ENCODE measurements at regions not wholly inside any gene's neighbourhood (a gene's known extent, or its start where the extent isn't known, plus 50 kb on each side); places are given as distances from the start of the nearest gene placed in this dataset.

DNA sequence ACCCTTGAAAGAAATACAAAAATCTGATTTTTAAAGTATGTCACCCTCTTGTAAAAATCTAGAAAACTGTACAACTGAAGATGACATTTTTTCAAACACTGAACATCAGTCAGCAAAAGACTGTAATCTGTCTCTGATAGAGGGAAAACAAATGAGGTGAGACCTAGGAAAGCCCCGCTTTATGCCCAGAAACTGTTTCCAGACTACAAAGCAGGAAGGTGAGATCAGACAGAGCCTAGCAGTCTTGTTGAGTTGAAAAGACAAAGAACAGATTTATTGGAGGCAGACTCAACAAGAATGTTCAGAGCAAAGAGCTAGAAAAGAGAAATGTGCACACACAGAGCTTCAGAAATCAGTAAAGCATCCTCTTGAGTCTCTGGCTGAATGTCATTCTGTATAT, 873.6 kb downstream of the LRFN5 start:
- TF ChIP-seq ZNF8 (CRISPR knock-in tag; IDR thresholded peaks at IDR 0.05), result no peak
- TF ChIP-seq TOX (CRISPR knock-in tag; IDR thresholded peaks at IDR 0.05; ENCODE audit: borderline replicate concordance), result no peak
- TF ChIP-seq ZNF70 (CRISPR knock-in tag; IDR thresholded peaks at IDR 0.05), result no peak
- TF ChIP-seq TCF4 (CRISPR knock-in tag; IDR thresholded peaks at IDR 0.05; ENCODE audit: borderline replicate concordance), result no peak
- no peak for TF ChIP-seq ARNTL (CRISPR knock-in tag; IDR thresholded peaks at IDR 0.05; ENCODE audit: borderline replicate concordance, low read depth)
- TF ChIP-seq BACH2 (CRISPR knock-in tag; IDR thresholded peaks at IDR 0.05; ENCODE audit: borderline replicate concordance), result no peak
- no peak for ATAC-seq

DNA sequence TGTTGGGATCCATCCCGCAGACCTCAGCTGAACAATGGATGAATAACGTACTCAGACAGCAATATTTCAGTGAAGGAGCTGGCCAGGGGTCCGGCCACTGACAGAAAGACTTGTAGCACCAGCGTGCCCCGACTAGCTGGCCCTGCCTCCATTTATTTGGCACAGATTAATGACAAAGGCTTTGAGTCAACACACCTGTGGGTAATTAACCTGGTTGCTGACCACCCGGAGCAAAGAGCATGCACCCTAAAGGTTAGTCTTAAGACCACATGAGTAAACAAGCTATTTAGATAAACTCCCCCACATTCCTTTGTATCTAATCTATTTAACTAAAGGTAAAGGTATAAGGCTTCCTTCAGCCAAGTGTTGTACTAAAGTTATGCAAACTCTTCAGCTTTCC, 868.6 kb downstream of the LRFN5 start:
- TF ChIP-seq ISL1 (CRISPR knock-in tag; IDR thresholded peaks at IDR 0.05) (no peak), RARB (CRISPR knock-in tag; IDR thresholded peaks at IDR 0.05) (no peak), TCF4 (CRISPR knock-in tag; IDR thresholded peaks at IDR 0.05; ENCODE audit: borderline replicate concordance) (no peak), ZNF70 (CRISPR knock-in tag; IDR thresholded peaks at IDR 0.05) (no peak), ARNTL (CRISPR knock-in tag; IDR thresholded peaks at IDR 0.05; ENCODE audit: borderline replicate concordance, low read depth) (no peak), ZNF8 (CRISPR knock-in tag; IDR thresholded peaks at IDR 0.05) (no peak), ZFP3 (CRISPR knock-in tag; IDR thresholded peaks at IDR 0.05) (no peak), GLIS3 (CRISPR knock-in tag; IDR thresholded peaks at IDR 0.05) (no peak)
- TF ChIP-seq, protein P1, sequence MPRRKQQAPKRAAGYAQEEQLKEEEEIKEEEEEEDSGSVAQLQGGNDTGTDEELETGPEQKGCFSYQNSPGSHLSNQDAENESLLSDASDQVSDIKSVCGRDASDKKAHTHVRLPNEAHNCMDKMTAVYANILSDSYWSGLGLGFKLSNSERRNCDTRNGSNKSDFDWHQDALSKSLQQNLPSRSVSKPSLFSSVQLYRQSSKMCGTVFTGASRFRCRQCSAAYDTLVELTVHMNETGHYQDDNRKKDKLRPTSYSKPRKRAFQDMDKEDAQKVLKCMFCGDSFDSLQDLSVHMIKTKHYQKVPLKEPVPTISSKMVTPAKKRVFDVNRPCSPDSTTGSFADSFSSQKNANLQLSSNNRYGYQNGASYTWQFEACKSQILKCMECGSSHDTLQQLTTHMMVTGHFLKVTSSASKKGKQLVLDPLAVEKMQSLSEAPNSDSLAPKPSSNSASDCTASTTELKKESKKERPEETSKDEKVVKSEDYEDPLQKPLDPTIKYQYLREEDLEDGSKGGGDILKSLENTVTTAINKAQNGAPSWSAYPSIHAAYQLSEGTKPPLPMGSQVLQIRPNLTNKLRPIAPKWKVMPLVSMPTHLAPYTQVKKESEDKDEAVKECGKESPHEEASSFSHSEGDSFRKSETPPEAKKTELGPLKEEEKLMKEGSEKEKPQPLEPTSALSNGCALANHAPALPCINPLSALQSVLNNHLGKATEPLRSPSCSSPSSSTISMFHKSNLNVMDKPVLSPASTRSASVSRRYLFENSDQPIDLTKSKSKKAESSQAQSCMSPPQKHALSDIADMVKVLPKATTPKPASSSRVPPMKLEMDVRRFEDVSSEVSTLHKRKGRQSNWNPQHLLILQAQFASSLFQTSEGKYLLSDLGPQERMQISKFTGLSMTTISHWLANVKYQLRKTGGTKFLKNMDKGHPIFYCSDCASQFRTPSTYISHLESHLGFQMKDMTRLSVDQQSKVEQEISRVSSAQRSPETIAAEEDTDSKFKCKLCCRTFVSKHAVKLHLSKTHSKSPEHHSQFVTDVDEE (CRISPR knock-in tag; IDR thresholded peaks at IDR 0.05), result no peak
- TF ChIP-seq, protein P2, sequence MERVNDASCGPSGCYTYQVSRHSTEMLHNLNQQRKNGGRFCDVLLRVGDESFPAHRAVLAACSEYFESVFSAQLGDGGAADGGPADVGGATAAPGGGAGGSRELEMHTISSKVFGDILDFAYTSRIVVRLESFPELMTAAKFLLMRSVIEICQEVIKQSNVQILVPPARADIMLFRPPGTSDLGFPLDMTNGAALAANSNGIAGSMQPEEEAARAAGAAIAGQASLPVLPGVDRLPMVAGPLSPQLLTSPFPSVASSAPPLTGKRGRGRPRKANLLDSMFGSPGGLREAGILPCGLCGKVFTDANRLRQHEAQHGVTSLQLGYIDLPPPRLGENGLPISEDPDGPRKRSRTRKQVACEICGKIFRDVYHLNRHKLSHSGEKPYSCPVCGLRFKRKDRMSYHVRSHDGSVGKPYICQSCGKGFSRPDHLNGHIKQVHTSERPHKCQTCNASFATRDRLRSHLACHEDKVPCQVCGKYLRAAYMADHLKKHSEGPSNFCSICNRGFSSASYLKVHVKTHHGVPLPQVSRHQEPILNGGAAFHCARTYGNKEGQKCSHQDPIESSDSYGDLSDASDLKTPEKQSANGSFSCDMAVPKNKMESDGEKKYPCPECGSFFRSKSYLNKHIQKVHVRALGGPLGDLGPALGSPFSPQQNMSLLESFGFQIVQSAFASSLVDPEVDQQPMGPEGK (CRISPR knock-in tag; IDR thresholded peaks at IDR 0.05; ENCODE audit: borderline replicate concordance), result no peak
- TF ChIP-seq, protein P3, sequence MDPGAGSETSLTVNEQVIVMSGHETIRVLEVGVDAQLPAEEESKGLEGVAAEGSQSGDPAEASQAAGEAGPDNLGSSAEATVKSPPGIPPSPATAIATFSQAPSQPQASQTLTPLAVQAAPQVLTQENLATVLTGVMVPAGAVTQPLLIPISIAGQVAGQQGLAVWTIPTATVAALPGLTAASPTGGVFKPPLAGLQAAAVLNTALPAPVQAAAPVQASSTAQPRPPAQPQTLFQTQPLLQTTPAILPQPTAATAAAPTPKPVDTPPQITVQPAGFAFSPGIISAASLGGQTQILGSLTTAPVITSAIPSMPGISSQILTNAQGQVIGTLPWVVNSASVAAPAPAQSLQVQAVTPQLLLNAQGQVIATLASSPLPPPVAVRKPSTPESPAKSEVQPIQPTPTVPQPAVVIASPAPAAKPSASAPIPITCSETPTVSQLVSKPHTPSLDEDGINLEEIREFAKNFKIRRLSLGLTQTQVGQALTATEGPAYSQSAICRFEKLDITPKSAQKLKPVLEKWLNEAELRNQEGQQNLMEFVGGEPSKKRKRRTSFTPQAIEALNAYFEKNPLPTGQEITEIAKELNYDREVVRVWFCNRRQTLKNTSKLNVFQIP (CRISPR knock-in tag; IDR thresholded peaks at IDR 0.05; ENCODE audit: borderline replicate concordance, low read depth), result no peak
- ATAC-seq, result no peak

DNA sequence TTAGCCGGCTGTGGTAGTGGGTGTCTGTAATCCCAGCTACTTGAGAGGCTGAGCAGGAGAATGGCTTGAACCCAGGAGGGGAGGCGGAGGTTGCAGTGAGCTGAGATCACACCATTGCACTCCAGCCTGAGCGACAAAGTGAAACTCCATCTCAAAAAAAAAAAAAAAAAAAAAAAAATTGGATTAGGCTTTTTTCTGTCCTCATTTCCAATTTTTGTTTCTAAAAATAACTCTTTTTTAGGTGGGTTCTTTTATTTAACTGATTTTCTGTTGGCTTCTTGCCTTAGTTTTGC, 863.7 kb downstream of the LRFN5 start:
- TF ChIP-seq ZNF565 (CRISPR knock-in tag; conservative IDR thresholded peaks at IDR 0.05; ENCODE audit: low read depth) (no peak), ZFP3 (CRISPR knock-in tag; IDR thresholded peaks at IDR 0.05) (no peak), ZNF8 (CRISPR knock-in tag; IDR thresholded peaks at IDR 0.05) (no peak), OSR1 (CRISPR knock-in tag; IDR thresholded peaks at IDR 0.05) (no peak), RARB (CRISPR knock-in tag; IDR thresholded peaks at IDR 0.05) (no peak), GLIS3 (CRISPR knock-in tag; IDR thresholded peaks at IDR 0.05) (no peak), ZC3H10 (CRISPR knock-in tag; IDR thresholded peaks at IDR 0.05) (no peak), BACH2 (CRISPR knock-in tag; IDR thresholded peaks at IDR 0.05; ENCODE audit: borderline replicate concordance) (no peak), TOX (CRISPR knock-in tag; IDR thresholded peaks at IDR 0.05; ENCODE audit: borderline replicate concordance) (no peak), ZNF70 (CRISPR knock-in tag; IDR thresholded peaks at IDR 0.05) (no peak), ZFP30 (CRISPR knock-in tag; IDR thresholded peaks at IDR 0.05) (no peak), ISL1 (CRISPR knock-in tag; IDR thresholded peaks at IDR 0.05) (no peak)
- TF ChIP-seq, protein P3 (CRISPR knock-in tag; IDR thresholded peaks at IDR 0.05; ENCODE audit: borderline replicate concordance, low read depth), result no peak
- TF ChIP-seq, protein P4, sequence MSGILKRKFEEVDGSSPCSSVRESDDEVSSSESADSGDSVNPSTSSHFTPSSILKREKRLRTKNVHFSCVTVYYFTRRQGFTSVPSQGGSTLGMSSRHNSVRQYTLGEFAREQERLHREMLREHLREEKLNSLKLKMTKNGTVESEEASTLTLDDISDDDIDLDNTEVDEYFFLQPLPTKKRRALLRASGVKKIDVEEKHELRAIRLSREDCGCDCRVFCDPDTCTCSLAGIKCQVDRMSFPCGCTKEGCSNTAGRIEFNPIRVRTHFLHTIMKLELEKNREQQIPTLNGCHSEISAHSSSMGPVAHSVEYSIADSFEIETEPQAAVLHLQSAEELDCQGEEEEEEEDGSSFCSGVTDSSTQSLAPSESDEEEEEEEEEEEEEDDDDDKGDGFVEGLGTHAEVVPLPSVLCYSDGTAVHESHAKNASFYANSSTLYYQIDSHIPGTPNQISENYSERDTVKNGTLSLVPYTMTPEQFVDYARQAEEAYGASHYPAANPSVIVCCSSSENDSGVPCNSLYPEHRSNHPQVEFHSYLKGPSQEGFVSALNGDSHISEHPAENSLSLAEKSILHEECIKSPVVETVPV (CRISPR knock-in tag; IDR thresholded peaks at IDR 0.05), result no peak

More for the DNA sequence above, 863.7 kb downstream of the LRFN5 start:
- ATAC-seq, result no peak
